ENCODE measurements at regions not wholly inside any gene's neighbourhood (a gene's known extent, or its start where the extent isn't known, plus 50 kb on each side); places are given as distances from the start of the nearest gene placed in this dataset.

DNA sequence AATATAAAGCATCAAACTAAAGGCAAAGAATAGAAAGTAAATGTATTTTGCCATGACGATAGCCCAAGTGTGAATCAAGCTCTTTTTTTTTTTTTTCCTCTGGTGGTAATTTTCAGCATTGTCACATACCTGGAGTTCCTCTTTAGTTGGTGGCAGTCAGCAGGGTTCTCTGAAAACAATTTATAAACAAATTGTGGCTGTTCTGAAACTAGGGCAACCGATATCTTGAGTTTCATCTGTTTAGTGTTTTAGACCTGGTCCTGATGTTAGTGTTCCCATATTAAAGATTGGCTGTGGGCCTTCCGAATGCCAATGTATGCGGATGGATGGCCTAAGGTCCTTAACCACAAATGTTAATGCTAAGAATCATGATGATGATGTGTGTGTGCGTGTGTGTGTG, 713.1 kb downstream of the GATA3 start:
- ChIA-PET CTCF (no interaction called here), POLR2A (no interaction called here), RAD21 (ENCODE audit: low non-redundant PET in 1 of 2, low total read pairs in 2 of 2, uncharacterized antibody in 2 of 2, unreplicated experiment in 2 of 2) (no interaction called here)
- H2AFZ ChIP-seq (ENCODE audit: low read depth, low read length, poor library complexity, severe bottlenecking): no peak overlapping the region
- H3K4me2 ChIP-seq (ENCODE audit: low read length): no peak overlapping the region
- no peak for TF ChIP-seq SRF (IDR thresholded peaks at IDR 0.05; ENCODE audit: low read depth)
- TF ChIP-seq TCF7L2 (IDR thresholded peaks at IDR 0.05; ENCODE audit: borderline replicate concordance, extremely low read depth, insufficient read depth, insufficient read length): no peak
- TF ChIP-seq CBX3 (IDR thresholded peaks at IDR 0.05; ENCODE audit: low read depth): no peak
- no peak for TF ChIP-seq RAD21 (IDR thresholded peaks at IDR 0.05; ENCODE audit: low read depth)
- TF ChIP-seq FOSL1 (IDR thresholded peaks at IDR 0.05; ENCODE audit: low read depth): no peak
- TF ChIP-seq, protein P1, sequence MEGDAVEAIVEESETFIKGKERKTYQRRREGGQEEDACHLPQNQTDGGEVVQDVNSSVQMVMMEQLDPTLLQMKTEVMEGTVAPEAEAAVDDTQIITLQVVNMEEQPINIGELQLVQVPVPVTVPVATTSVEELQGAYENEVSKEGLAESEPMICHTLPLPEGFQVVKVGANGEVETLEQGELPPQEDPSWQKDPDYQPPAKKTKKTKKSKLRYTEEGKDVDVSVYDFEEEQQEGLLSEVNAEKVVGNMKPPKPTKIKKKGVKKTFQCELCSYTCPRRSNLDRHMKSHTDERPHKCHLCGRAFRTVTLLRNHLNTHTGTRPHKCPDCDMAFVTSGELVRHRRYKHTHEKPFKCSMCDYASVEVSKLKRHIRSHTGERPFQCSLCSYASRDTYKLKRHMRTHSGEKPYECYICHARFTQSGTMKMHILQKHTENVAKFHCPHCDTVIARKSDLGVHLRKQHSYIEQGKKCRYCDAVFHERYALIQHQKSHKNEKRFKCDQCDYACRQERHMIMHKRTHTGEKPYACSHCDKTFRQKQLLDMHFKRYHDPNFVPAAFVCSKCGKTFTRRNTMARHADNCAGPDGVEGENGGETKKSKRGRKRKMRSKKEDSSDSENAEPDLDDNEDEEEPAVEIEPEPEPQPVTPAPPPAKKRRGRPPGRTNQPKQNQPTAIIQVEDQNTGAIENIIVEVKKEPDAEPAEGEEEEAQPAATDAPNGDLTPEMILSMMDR (IDR thresholded peaks at IDR 0.05 in 2 of 3, conservative IDR thresholded peaks at IDR 0.05 in 1 of 3; ENCODE audit: borderline replicate concordance in 1 of 3, insufficient read depth in 1 of 3, low read depth in 2 of 3, low read length in 2 of 3): no peak
- no peak for TF ChIP-seq EZH2phosphoT487 (IDR thresholded peaks at IDR 0.05; ENCODE audit: borderline replicate concordance)
- no peak for TF ChIP-seq SP1 (IDR thresholded peaks at IDR 0.05; ENCODE audit: low read depth)
- TF ChIP-seq POLR2AphosphoS5 (IDR thresholded peaks at IDR 0.05; ENCODE audit: low read depth, low read length): no peak
- TF ChIP-seq POLR2A (IDR thresholded peaks at IDR 0.05; ENCODE audit: borderline replicate concordance, extremely low read depth, insufficient read depth, insufficient read length): no peak
- no peak for TF ChIP-seq EGR1 (IDR thresholded peaks at IDR 0.05; ENCODE audit: low read depth)
- peaks cover 13 to 16% of the 10 kb centered on the region in 2 experiments; a peak in 2 of 4 replicates for H3K9me3 ChIP-seq (ENCODE audit: control insufficient read depth in 1 of 2, insufficient read depth in 1 of 2, low read depth in 1 of 2, low read length in 2 of 2)
- BruUV-seq (replicated peaks): no TSS peak
- no peaks in the 10 kb centered on the region for H3K79me2 ChIP-seq (ENCODE audit: insufficient read depth, low read length)
- no peak overlapping the region for H3K9ac ChIP-seq (ENCODE audit: low read length)
- ATAC-seq: no peak
- H3K36me3 ChIP-seq (ENCODE audit: control insufficient read depth in 1 of 2, insufficient read depth in 2 of 2, low read length in 2 of 2): no peaks in the 10 kb centered on the region
- H3K27me3 ChIP-seq (ENCODE audit: insufficient read depth, low read length): no peaks in the 10 kb centered on the region
- no peaks in the 10 kb centered on the region for H3K9me2 ChIP-seq (ENCODE audit: insufficient read depth)
- DNase-seq (ENCODE audit: low read depth, low spot score): no peak
- no peak overlapping the region for H3K27ac ChIP-seq (ENCODE audit: low read depth, low read length)
- intact Hi-C loops (cut with micrococcal nuclease): no loop called here
- H3K4me1 ChIP-seq (ENCODE audit: control insufficient read depth in 1 of 2, insufficient read depth in 2 of 2, low read length in 2 of 2): no peaks in the 10 kb centered on the region
- no peaks in the 10 kb centered on the region for H4K20me1 ChIP-seq (ENCODE audit: insufficient read depth)
- no peak overlapping the region for H3K4me3 ChIP-seq (replicated peaks in 1 of 2; ENCODE audit: low read depth in 1 of 2, low read length in 2 of 2)

Measured in HCT116 (cell line).